Right ventricle myocardium superior (tissue), 1 donor: ENCODE measurements at regions not wholly inside any gene's neighbourhood (a gene's known extent, or its start where the extent isn't known, plus 50 kb on each side); places are given as distances from the start of the nearest gene placed in this dataset.
"Not testable (repeated sequence)": the region's sequence is repeated elsewhere in the genome, so short reads cannot be mapped to it uniquely, and the experiment has no call there.

Source experiments
- ATAC-seq: fragments of 200-7000 bp; cut with Tn5 transposase; one replicate; pipeline ENCODE4 v1.9.1; 2020; ENCODE audit warnings: mild to moderate bottlenecking; ENCODE audit not compliant: poor library complexity
- DNase-seq: peaks from one replicate; pipeline ENCODE4 v3.0.0-alpha.2; 2020
- intact Hi-C: fragments of 100-400 bp; cut with DNase I; formaldehyde crosslinking; loops from one replicate; pipeline ENCODE4 v1.11.2; 2022
- donor health status: DM: no; HTN: yes; CAD: no; lungs with severe emphysema.

DNA sequence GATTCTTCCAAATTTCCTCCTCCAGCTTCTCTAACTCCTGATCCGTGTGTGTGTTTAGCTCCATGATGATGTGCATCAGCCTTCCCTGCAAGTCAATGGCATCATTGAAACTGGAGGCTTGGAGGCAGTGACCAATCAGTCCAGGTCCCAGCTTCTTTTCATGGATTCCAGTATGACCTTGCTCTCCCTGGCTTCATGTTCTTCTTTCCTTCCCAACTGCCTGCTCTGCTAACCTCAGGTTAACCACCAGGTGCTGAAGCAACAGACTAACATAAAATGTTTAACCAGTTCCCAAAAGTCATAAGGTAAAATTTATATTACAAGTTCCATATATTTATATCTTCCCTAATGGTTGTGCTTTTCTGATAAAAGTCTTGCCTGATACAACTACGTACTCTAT, 512.8 kb upstream of the EPHA7 start:
- intact Hi-C loops = no loop called here
- DNase-seq (no peak), ATAC-seq (no peak)

DNA sequence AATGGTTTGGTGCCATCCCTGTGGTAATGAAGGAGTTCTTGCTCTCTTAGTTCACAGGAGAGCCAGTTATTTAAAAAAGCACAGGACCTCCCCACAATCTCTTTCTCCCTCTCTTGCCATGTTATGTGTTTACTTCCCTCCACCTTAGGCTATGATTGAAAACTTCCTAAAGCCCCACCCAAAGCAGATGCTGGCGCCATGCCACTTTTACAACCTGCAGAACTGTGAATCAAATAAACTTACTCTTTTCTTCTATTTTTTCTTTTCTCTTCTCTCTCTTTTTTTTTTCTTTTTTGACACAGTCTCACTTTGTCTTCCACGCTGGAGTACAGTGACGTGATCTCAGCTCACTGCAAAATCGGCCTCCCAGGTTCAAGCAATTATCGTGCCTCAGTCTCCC, 508.4 kb upstream of the EPHA7 start:
- DNase-seq (peak; percentile 33), ATAC-seq (no peak)
- intact Hi-C loops = no loop called here

DNA sequence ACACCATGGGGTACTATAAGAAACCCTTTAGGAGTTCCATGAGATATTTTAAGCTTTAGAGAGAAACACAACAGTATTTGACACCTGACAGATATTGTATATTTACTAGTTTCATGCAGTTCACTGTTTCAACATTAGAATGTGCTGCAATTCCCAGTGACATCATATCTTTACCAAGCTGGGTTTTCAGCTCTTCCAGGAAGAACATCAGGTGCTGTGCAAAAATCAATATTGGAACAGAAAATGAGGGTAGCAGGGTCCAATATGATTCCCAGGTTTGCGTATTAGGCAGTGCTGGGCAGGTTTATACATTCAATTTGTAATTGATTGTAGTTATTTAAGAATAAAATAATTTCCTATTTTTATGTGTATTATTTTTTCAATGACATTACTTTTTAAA, 500.0 kb upstream of the EPHA7 start:
- ATAC-seq (no peak), DNase-seq (no peak)
- intact Hi-C loops = no loop called here

DNA sequence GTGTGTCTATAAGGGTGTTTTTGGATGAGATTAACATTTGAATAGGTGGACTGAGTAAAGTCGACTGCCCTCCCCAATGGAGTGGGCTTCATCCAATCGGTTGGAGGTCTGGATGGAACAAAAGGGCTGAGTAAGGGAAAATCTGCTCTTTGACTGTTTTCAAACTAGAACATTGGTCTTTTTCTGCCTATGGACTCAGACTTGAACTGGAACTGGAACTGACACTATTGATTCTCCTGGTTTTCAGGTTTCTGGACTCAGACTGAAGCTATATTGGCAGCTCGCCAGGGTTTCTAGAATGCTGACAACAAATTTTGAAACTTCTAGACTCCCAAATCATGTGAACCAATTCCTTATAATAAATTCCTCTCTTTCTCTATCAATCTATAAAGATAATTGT, 498.9 kb upstream of the EPHA7 start:
- no peak for DNase-seq
- no peak for ATAC-seq
- intact Hi-C loops = no loop called here

DNA sequence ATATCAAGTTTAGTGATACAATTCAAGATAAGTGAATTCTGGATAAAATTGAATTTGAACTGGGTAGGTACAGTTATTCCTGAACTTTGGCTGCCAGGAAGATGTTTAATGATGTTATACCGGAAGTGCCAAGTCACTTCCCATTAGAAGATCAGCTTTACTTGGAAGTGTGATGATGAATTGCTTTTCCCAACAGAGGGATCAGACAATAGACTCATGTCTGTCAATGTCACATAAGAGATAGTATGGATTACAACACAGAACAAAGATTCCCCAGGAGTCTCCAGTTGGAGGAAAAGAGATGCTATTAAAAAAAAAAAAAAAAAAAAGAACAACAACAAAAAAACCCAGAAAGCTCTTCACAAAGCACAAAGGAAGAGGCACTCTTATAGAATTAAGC, 497.9 kb upstream of the EPHA7 start:
- DNase-seq (no peak), ATAC-seq (no peak)
- intact Hi-C loops = no loop called here

DNA sequence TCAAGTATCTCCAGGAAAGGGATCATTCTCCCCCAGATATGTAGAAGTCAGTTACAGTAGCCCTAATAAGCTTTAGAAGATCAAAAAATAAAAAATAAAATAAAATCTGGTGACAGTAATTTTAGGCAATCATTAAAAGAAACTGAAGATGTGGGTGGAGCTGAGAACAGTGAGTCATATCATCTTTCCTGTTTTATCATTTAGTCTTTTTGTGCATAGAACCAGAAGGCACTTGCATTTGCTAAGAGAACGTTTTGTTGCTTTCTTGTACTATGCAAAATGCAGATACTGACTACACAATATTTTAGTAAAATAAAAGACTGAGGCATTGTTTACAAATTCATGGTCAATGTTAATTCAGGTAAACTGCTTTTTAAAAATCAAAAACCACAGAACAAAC, 497.4 kb upstream of the EPHA7 start:
- intact Hi-C loops = no loop called here

DNA sequence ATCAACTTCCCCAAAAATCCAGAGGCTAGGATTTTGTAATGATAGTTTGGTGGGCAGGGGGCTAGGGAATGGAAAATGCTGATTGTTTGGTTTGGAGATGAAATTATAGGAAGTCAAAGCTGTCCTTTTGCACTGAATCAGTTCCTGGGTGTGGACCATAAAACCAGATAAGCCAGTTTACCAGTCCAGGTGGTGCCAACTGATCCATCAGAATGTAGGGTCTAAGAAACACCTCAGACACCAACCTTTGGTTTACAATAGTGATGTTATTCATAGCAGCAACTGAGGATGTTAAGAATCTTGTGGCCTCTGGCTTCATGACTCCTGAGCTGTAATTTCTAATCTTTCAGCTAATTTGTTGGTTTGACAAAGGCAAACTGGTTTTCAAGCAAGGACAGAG, 496.6 kb upstream of the EPHA7 start:
- ATAC-seq = no peak
- intact Hi-C loops = no loop called here
- DNase-seq = no peak

More for the DNA sequence above, 497.4 kb upstream of the EPHA7 start:
- DNase-seq (no peak), ATAC-seq (no peak)

DNA sequence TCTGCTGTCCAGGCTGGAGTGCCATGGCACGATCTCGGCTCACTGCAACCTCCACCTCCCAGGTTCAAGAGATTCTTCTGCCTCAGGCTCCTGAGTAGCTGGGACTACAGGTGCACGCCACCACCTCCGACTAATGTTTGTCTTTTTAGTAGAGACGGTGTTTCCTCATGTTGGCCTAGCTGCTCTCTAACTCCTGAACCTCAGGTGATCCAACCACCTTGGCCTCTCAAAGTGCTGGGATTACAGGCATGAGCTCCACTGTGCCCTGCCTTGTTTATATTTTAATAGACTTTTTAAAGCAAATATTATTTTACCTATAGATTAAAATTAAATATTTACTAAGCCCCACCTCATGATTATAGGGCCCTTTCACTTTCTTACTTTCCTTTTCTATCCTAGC, 483.2 kb upstream of the EPHA7 start:
- ATAC-seq = no peak
- intact Hi-C loops = no loop called here
- no peak for DNase-seq

DNA sequence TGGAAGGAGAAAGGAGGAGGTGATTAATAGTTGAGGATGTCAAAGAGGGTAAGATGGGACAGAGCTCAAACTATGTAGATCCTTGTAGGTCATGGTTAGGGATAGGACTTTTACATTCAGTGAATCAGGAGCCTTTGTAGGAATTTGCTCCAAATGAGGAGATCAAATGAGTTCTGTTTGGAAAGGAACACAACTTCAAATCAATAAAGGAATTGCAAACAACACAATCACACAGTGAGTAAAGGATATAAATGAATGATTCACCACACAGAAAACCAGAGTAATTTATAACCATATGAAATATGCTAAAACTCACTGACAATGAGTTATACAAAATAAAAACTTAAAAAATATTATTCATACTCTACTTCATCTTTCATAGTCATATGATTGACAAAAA, 480.8 kb upstream of the EPHA7 start:
- DNase-seq (no peak), ATAC-seq (no peak)
- intact Hi-C loops = no loop called here

DNA sequence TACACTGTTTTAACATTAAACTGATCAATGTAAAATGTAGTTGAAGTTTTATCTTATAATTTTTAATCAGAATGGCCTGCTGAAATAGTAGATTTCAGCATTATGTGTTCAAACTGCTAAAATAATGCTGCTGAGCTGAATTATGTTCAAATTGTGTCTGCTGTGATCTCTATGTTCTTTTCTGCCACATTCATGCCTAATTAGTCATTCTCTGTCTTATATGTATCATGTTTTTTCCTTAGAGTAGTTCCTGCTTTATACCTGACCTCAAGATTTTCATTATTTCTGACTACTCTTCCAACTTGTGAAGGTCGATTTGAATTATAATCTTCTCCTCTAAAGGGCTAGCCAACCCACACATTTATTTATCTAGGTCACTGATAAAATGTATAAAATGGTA, 476.7 kb upstream of the EPHA7 start:
- intact Hi-C loops = no loop called here
- DNase-seq (no peak), ATAC-seq (no peak)

DNA sequence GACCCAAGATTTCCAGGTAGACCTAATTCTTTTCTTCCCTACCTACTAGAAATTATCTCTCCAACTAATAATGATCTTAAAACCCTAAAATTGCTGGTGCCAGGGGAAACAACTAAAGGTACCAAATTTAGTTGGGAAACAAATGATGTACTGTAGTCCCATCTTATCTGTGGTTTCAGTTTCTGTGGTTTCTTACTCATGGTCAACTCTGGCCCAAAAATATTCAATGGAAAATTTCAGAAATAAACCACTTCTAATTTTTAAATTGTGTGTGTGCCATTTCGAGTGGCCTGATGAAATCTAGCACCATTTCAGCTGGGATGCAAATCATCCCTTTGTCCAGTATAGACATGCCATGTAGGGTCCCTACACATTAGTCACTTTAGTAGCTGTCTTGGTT, 475.2 kb upstream of the EPHA7 start:
- ATAC-seq (no peak), DNase-seq (no peak)
- intact Hi-C loops = no loop called here

DNA sequence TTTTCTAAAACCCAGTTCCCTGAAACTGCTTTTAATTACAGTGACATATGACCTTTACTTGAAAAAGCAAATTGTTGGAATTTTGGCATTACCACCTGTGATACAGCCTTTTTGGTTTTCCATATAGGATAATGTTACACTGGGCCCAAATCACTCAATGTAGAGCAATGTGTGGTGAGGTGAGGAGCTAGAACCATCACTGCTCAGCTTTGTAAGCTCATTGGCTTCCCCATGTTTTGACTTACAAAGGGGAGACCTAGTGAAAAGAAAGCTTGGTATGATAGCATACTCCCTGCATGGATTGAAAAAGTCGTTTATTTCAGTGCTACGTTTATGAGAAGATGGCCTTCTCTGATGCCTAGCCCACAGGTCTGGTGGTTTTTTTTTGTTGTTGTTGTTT, 470.4 kb upstream of the EPHA7 start:
- ATAC-seq (no peak), DNase-seq (no peak)
- intact Hi-C loops = no loop called here

DNA sequence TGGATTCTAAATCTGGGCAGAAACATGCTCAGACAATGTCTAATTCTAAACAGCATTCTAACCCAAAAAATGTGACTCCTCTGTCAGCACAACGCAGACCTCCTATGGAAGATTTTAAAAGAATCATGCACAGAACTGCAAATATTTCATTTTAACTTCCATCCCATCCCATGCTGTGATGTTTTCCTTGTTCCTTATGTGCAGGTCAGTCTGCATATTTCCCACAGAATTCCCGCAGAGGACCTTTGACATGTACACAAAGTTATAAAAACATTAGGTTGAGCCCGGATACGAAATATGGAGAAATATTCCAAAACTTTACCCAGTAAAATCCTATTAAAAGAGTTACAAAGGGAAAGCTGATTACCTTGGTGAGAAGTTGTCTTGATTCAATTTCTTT, 467.1 kb upstream of the EPHA7 start:
- intact Hi-C loops = no loop called here
- DNase-seq = no peak

DNA sequence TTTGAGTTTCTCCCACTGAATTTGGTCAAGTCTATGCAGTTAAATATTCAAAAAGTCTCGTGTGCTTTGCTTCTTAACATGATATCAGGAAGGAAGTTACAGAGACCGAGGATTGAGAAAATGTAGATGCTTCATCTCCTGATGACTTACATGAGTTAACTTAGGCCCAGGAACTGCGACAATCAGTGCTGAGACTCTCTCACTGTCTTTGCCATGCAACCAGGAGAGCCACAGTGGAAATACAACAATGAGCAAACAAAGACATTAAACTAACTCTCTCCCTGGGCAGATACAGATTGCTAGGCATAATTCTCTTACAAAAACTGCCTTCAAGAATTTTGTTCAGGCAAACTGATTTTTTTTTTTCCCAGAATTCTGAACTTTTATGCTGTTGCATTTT, 440.6 kb upstream of the EPHA7 start:
- DNase-seq (no peak), ATAC-seq (no peak)
- intact Hi-C loops = no loop called here

More for the DNA sequence above, 467.1 kb upstream of the EPHA7 start:
- no peak for ATAC-seq

DNA sequence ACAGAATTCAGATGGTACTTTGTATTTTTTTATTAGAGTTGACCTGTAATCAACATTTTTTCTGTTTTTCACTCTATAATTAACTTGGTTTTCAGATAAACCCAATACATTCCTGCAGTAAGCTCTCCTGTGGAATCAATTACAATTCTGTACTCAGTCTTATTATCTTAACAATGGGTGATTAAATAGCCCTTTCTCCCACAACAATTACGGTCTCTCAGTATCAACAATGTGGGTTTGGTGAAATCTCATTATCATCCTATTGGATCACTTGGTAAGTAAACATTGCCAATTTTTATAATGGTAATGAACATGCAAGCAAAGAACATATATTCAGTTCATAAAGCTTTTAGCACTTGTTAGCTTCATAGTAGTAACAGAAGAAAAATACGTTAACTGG, 438.9 kb upstream of the EPHA7 start:
- DNase-seq = no peak
- intact Hi-C loops = no loop called here
- no peak for ATAC-seq

DNA sequence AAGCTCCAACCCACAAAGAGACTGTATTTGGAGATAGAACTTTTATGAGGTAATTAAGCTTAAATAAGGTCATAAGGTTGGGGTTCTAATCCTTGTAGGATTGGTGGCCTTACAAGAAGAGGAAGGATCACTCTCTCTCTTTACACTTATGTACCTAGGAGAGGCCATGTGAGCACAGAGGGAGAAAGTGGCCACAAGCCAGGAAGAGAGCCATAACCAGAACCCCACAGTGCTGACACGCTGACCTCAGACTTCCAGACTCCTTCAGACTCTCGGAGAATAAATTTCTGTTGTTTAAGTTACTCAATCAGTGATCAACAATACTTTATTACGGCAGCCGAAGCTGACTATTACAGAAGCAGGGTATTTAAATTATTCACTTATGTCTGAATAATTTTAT, 430.5 kb upstream of the EPHA7 start:
- DNase-seq = no peak
- intact Hi-C loops = no loop called here
- no peak for ATAC-seq

DNA sequence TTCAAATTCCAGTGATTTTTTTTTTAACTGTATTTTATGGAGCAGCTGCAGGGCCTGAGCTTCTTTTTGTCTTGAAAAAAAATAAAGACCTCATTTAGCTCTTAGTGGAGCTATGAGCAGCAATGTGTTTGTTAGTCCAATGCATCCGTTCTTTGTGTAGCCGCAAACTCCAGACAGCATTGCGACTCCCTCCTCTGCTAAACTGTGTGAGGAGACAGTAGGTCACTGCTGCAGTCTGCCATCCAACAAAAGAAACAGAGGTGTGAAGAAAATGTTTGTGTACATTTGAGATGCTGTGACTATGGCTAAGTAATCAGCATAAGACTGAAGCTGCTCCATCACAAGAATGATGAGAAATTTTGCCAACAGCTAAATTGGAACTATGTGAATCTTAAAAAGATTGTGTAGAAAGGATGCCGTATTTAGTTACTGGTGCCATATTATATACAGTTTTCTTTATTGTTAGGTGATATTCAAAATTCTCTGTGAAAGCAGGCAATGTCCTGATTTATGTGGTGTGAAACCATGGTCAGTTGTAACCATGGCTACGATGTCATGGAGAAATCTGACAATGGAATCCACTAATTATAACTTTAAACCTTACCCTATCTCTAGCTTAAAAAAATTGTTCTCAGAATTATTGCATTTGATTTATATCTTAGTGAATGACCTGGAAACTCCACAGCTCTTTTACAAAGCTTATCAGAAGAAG, 428.8 kb upstream of the EPHA7 start:
- DNase-seq = no peak
- intact Hi-C loops = no loop called here
- no peak for ATAC-seq

DNA sequence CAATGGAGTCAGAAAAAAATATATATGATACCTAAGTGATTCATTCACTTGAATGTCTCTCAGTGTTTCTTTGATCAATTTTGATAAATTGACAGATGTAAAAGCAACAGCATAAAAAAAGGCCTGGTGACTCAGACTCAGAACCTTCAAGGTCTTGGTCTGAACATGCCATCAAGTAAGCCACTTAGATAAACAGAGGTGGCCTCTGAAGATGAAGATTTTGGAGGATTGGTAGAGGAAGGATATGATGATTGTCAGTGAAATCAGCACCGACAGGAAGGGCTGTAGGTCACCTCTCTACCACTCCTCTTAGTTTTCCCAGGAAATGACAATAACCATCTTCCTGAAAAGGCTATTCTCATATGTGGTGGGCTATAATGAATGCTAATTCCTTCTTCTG, 422.8 kb upstream of the EPHA7 start:
- ATAC-seq (no peak), DNase-seq (no peak)
- intact Hi-C loops = no loop called here

DNA sequence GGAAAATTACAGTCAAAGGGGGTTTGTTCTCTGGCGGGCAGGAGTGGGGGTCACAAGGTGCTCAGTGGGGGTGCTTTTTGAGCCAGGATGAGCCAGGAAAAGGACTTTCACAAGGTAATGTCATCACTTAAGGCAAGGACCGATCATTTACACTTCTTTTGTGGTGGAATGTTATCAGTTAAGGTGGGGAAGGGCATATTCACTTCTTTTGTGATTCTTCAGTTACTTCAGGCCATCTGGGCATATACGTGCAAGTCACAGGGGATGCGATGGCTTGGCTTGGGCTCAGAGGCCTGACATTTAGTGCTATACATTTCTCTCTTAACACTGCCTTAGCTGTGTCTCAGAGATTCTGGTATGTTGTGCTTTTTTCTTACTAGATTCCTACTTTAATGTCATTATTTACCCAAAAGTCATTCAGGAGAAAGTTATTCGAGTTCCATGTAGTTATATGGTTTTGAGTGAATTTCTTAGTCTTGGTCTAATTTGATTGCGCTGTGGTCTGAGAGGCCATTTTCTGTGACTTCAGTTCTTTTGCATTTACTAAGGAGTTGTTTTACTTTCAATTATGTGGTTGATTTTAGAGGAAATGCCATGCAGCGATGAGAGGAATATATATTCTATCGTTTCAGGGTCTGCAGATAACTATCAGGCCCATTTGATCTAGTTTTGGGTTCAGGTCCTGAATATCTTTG, 416.2 kb upstream of the EPHA7 start:
- intact Hi-C loops, DNase-seq, ATAC-seq: not testable (repeated sequence)

DNA sequence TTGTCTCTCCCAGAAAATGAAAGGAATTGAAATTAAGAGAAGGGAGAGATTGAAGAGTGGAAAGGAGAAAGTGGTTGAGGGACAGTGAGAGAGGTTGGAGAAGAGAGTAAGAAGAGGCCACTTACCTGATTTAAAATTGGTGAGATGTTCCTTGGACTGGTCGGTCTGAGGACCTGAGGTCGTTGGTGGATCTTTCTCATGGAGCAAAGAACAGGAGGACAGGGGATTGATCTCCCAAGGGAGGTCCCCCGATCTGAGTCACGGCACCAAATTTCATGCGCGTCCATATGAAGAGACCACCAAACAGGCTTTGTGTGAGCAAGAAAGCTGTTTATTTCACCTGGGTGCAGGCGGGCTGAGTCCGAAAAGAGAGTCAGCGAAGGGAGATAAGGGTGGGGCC, 415.7 kb upstream of the EPHA7 start:
- ATAC-seq, DNase-seq, intact Hi-C loops: not testable (repeated sequence)

DNA sequence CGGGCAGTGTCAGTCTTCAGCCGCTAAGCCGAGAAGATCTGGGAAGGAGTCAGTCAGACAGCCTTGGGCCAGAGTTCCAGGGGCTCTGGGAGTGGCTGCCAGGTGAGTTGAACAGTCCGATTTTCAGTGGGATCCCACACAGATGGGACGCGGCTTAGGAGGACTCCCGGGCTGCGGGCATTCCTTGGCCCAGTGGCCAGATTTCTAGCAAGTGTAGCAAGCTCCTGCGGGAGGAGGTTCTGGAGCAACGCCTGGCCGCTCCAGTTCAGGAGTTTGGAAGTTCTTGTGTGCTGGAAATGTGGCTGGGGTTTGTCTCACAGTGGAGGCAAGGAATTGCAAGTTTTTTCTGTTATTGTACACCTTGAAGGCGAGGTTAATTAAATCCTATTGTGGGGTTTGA, 414.0 kb upstream of the EPHA7 start:
- DNase-seq, intact Hi-C loops, ATAC-seq: not testable (repeated sequence)
